Parathyroid adenoma (tissue), 2 donors: ENCODE measurements at regions not wholly inside any gene's neighbourhood (a gene's known extent, or its start where the extent isn't known, plus 50 kb on each side); places are given as distances from the start of the nearest gene placed in this dataset.

Source experiments
- H2AFZ ChIP-seq: fragments of 300-600 bp; sonication (generic); one replicate; pipeline ENCODE4 v1.7.0; 2017; ENCODE audit warnings: antibody characterized with exemption, mild to moderate bottlenecking
- H3K27ac ChIP-seq: fragments of 300-600 bp; sonication (generic); one replicate; pipeline ENCODE4 v1.7.0; 2017
- H3K27me3 ChIP-seq: fragments of 300-600 bp; sonication (generic); one replicate; pipeline ENCODE4 v1.7.0; 2017; ENCODE audit warnings: low read length; ENCODE audit not compliant: control insufficient read depth, insufficient read depth
- H3K36me3 ChIP-seq: fragments of 300-600 bp; sonication (generic); one replicate; pipeline ENCODE4 v1.7.0; 2017; ENCODE audit warnings: low read length; ENCODE audit not compliant: control insufficient read depth, insufficient read depth
- H3K4me1 ChIP-seq: fragments of 300-600 bp; sonication (generic); one replicate; pipeline ENCODE4 v1.7.0; 2017; ENCODE audit warnings: control low read depth
- H3K4me2 ChIP-seq: fragments of 300-600 bp; sonication (generic); one replicate; pipeline ENCODE4 v1.7.0; 2017; ENCODE audit warnings: low read length
- H3K4me3 ChIP-seq: fragments of 300-600 bp; sonication (generic); one replicate; pipeline ENCODE4 v1.7.0; 2017; ENCODE audit warnings: low read depth, low read length
- H3K79me2 ChIP-seq: fragments of 300-600 bp; sonication (generic); one replicate; pipeline ENCODE4 v1.7.0; 2017; ENCODE audit warnings: control low read depth
- H3K9ac ChIP-seq: fragments of 300-600 bp; sonication (generic); one replicate; pipeline ENCODE4 v1.7.0; 2017; ENCODE audit warnings: mild to moderate bottlenecking
- H3K9me3 ChIP-seq: fragments of 300-600 bp; sonication (generic); one replicate; pipeline ENCODE4 v1.7.0; 2017; ENCODE audit warnings: low read length; ENCODE audit not compliant: control insufficient read depth
- CTCF ChIP-seq: fragments of 300-600 bp; sonication (generic); IDR thresholded peaks from one replicate; pipeline ENCODE4 v1.7.0; 2017; ENCODE audit warnings: antibody characterized with exemption, mild to moderate bottlenecking
- donor health status: primary hyperparathyroidism.

GRCh38 chr4:53959343-53960120 lies 104.9 kb downstream of the CHIC2 start:
- no peaks in the 10 kb centered on the region for H3K36me3 ChIP-seq
- no peak overlapping the region for H3K27ac ChIP-seq
- no peak overlapping the region for H2AFZ ChIP-seq
- no peaks in the 10 kb centered on the region for H3K4me1 ChIP-seq
- TF ChIP-seq CTCF, result no peak
- H3K4me2 ChIP-seq, result no peak overlapping the region
- no peaks in the 10 kb centered on the region for H3K79me2 ChIP-seq
- H3K4me3 ChIP-seq, result no peak overlapping the region
- no peaks in the 10 kb centered on the region for H3K27me3 ChIP-seq
- H3K9ac ChIP-seq, result no peak overlapping the region
- H3K9me3 ChIP-seq, result no peaks in the 10 kb centered on the region

GRCh38 chr4:53956454-53956853 lies 108.0 kb downstream of the CHIC2 start:
- Histone ChIP-seq H3K9me3 (no peaks in the 10 kb centered on the region), H3K27me3 (no peaks in the 10 kb centered on the region), H3K4me2 (no peak overlapping the region), H2AFZ (no peak overlapping the region), H3K9ac (no peak overlapping the region), H3K79me2 (no peaks in the 10 kb centered on the region), H3K36me3 (no peaks in the 10 kb centered on the region), H3K4me3 (no peak overlapping the region), H3K4me1 (no peaks in the 10 kb centered on the region), H3K27ac (no peak overlapping the region)
- TF ChIP-seq CTCF, result no peak

- H2AFZ ChIP-seq, result no peak overlapping the region
- no peaks in the 10 kb centered on the region for H3K9me3 ChIP-seq
- no peaks in the 10 kb centered on the region for H3K36me3 ChIP-seq
- no peaks in the 10 kb centered on the region for H3K4me1 ChIP-seq
- TF ChIP-seq CTCF, result no peak
- no peak overlapping the region for H3K4me2 ChIP-seq
- H3K27ac ChIP-seq, result no peak overlapping the region
- H3K27me3 ChIP-seq, result no peaks in the 10 kb centered on the region
- no peak overlapping the region for H3K4me3 ChIP-seq
- no peak overlapping the region for H3K9ac ChIP-seq
- no peaks in the 10 kb centered on the region for H3K79me2 ChIP-seq
These were observed 108.4 kb downstream of the CHIC2 start for GRCh38 chr4:53956053-53956452.

- Histone ChIP-seq H3K27me3 (no peaks in the 10 kb centered on the region), H3K36me3 (no peaks in the 10 kb centered on the region), H3K9ac (no peak overlapping the region), H3K27ac (no peak overlapping the region), H3K79me2 (no peaks in the 10 kb centered on the region), H3K4me1 (no peaks in the 10 kb centered on the region), H3K4me3 (no peak overlapping the region), H2AFZ (no peak overlapping the region), H3K9me3 (no peaks in the 10 kb centered on the region), H3K4me2 (no peak overlapping the region)
- TF ChIP-seq CTCF, result no peak
These were observed 113.0 kb downstream of the CHIC2 start for GRCh38 chr4:53951414-53951813.
